GM23248 (cell line): ENCODE measurements at regions not wholly inside any gene's neighbourhood (a gene's known extent, or its start where the extent isn't known, plus 50 kb on each side); places are given as distances from the start of the nearest gene placed in this dataset.

Experiments
- EZH2 ChIP-seq: fragments of 200-600 bp; sonication (generic); IDR thresholded peaks from 2 replicates; pipeline ENCODE4 v1.6.1; 2018; ENCODE audit warnings: antibody characterized with exemption, mild to moderate bottlenecking; ENCODE audit not compliant: insufficient read depth, poor library complexity, severe bottlenecking
- EZH2phosphoT487 ChIP-seq: fragments of 200-600 bp; sonication (generic); IDR thresholded peaks from 2 replicates; pipeline ENCODE4 v1.6.1; 2018; ENCODE audit warnings: antibody characterized with exemption, moderate library complexity, mild to moderate bottlenecking, low read depth; ENCODE audit not compliant: insufficient read depth

DNA sequence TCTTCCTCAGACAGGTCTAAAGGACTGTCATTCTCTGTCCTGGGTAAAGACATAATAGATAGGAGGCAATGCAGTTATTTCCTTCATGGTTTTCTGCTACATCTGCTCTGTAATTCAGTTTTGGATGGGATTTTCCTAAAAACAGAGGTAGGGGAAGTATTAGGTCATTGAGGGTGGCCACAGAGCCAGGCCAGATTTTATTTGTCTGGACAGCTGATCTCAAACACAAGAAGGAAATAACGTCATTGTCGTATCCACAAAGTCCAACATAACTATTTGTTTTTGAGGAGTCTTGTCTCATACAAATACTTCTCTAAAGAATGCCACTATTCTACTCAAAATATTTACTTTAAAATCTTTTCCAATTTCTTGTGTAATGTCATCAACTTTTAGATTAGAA lies 154.8 kb upstream of the MAP2 start:
- no peak for TF ChIP-seq EZH2
- no peak for TF ChIP-seq EZH2phosphoT487
